ENCODE measurements at regions not wholly inside any gene's neighbourhood (a gene's known extent, or its start where the extent isn't known, plus 50 kb on each side); places are given as distances from the start of the nearest gene placed in this dataset.
"Not testable (repeated sequence)": the region's sequence is repeated elsewhere in the genome, so short reads cannot be mapped to it uniquely, and the experiment has no call there.

GRCh38 chrX:129359269-129359668 lies 164.0 kb downstream of the SMARCA1 start:
- Histone ChIP-seq H3K9ac (ENCODE audit: low read length) (no peak overlapping the region), H3K9me3 (ENCODE audit: control extremely low read depth in 1 of 3, control insufficient read depth in 2 of 3, insufficient read depth in 1 of 3, low read length in 2 of 3) (no peaks in the 10 kb centered on the region), H2AFZ (ENCODE audit: insufficient read depth, low read depth, low read length, poor library complexity, severe bottlenecking) (no peak overlapping the region), H3K4me1 (ENCODE audit: control insufficient read depth in 2 of 2, insufficient read depth in 2 of 2, low read length in 2 of 2) (no peaks in the 10 kb centered on the region), H3K36me3 (replicated peaks in 1 of 2; ENCODE audit: control extremely low read depth in 1 of 2, control insufficient read depth in 1 of 2, extremely low read depth in 1 of 2, insufficient read depth in 2 of 2, low read length in 1 of 2) (no peaks in the 10 kb centered on the region), H3K4me2 (replicated peaks; ENCODE audit: low read depth, low read length, poor library complexity, severe bottlenecking) (no peak overlapping the region), H3K27ac (ENCODE audit: low read length in 2 of 2) (no peak overlapping the region), H3K27me3 (replicated peaks in 1 of 4; ENCODE audit: control extremely low read depth in 1 of 4, control insufficient read depth in 3 of 4, insufficient read depth in 4 of 4, low read length in 3 of 4) (no peaks in the 10 kb centered on the region), H4K20me1 (ENCODE audit: control insufficient read depth, insufficient read depth, low read length, poor library complexity, severe bottlenecking) (no peaks in the 10 kb centered on the region), H3K4me3 (ENCODE audit: control extremely low read depth in 1 of 5, extremely low read depth in 1 of 5, insufficient read depth in 1 of 5, low read depth in 2 of 5, low read length in 4 of 5) (no peak overlapping the region), H3K79me2 (ENCODE audit: control insufficient read depth, insufficient read depth, low read length) (no peaks in the 10 kb centered on the region)
- WGBS (ENCODE audit: insufficient coverage), result no CpG with 5 or more reads among the region's 2 CpGs
- Mint-ChIP-seq H3K4me3 (no peak overlapping the region), H3K27ac (no peak overlapping the region), H3K27me3 (no peaks in the 10 kb centered on the region), H3K4me1 (no peaks in the 10 kb centered on the region), H3K9me3 (ENCODE audit: insufficient read depth) (no peaks in the 10 kb centered on the region)
- ChIA-PET POLR2A (no interaction called here), CTCF (no interaction called here)
- no peak for ATAC-seq (ENCODE audit: low read depth)
- no peak for DNase-seq
- no peak for TF ChIP-seq EZH2 (IDR thresholded peaks at IDR 0.05; ENCODE audit: borderline replicate concordance, insufficient read depth, low read depth, low read length, poor library complexity, severe bottlenecking)
- no peak for TF ChIP-seq CTCF (IDR thresholded peaks at IDR 0.05)
- intact Hi-C loops (cut with micrococcal nuclease), result no loop called here

- intact Hi-C loops (cut with micrococcal nuclease); H3K4me1 ChIP-seq (ENCODE audit: control insufficient read depth in 2 of 2, insufficient read depth in 2 of 2, low read length in 2 of 2); H3K4me3 Mint-ChIP-seq; H2AFZ ChIP-seq (ENCODE audit: insufficient read depth, low read depth, low read length, poor library complexity, severe bottlenecking); H3K9me3 ChIP-seq (ENCODE audit: control extremely low read depth in 1 of 3, control insufficient read depth in 2 of 3, insufficient read depth in 1 of 3, low read length in 2 of 3); H3K4me2 ChIP-seq (replicated peaks; ENCODE audit: low read depth, low read length, poor library complexity, severe bottlenecking); H3K9me3 Mint-ChIP-seq (ENCODE audit: insufficient read depth); H3K27ac Mint-ChIP-seq; H4K20me1 ChIP-seq (ENCODE audit: control insufficient read depth, insufficient read depth, low read length, poor library complexity, severe bottlenecking); H3K27me3 Mint-ChIP-seq; POLR2A ChIA-PET; H3K9ac ChIP-seq (ENCODE audit: low read length); H3K4me3 ChIP-seq (ENCODE audit: control extremely low read depth in 1 of 5, extremely low read depth in 1 of 5, insufficient read depth in 1 of 5, low read depth in 2 of 5, low read length in 4 of 5); H3K4me1 Mint-ChIP-seq; ATAC-seq (ENCODE audit: low read depth); CTCF ChIA-PET; H3K79me2 ChIP-seq (ENCODE audit: control insufficient read depth, insufficient read depth, low read length); H3K27me3 ChIP-seq (replicated peaks in 1 of 4; ENCODE audit: control extremely low read depth in 1 of 4, control insufficient read depth in 3 of 4, insufficient read depth in 4 of 4, low read length in 3 of 4); H3K36me3 ChIP-seq (replicated peaks in 1 of 2; ENCODE audit: control extremely low read depth in 1 of 2, control insufficient read depth in 1 of 2, extremely low read depth in 1 of 2, insufficient read depth in 2 of 2, low read length in 1 of 2); DNase-seq; H3K27ac ChIP-seq (ENCODE audit: low read length in 2 of 2): not testable (repeated sequence)
- no CpG with 5 or more reads among the region's 4 CpGs for WGBS (ENCODE audit: insufficient coverage)
Observed at GRCh38 chrX:129357428-129357827, 165.9 kb downstream of the SMARCA1 start.
